HUES48 (cell line): ENCODE measurements at regions not wholly inside any gene's neighbourhood (a gene's known extent, or its start where the extent isn't known, plus 50 kb on each side); places are given as distances from the start of the nearest gene placed in this dataset.

Experiments
- H3K27ac ChIP-seq: one replicate; pipeline ENCODE4 v1.7.0; 2013; ENCODE audit warnings: low read depth, low read length, inconsistent platforms
- H3K27me3 ChIP-seq: 2 replicates; pipeline ENCODE4 v1.6.1; 2013; ENCODE audit warnings: mild to moderate bottlenecking, low read length; ENCODE audit not compliant: control insufficient read depth, insufficient read depth
- H3K36me3 ChIP-seq: 2 replicates; pipeline ENCODE4 v1.6.1; 2013; ENCODE audit warnings: low read length; ENCODE audit not compliant: control insufficient read depth, insufficient read depth
- H3K4me1 ChIP-seq: 2 replicates; pipeline ENCODE4 v1.6.1; 2013; ENCODE audit warnings: mild to moderate bottlenecking, low read length; ENCODE audit not compliant: control insufficient read depth, insufficient read depth
- H3K4me3 ChIP-seq: 2 replicates; pipeline ENCODE4 v1.5.1; 2013; ENCODE audit warnings: mild to moderate bottlenecking, low read depth, low read length
- H3K9ac ChIP-seq: 2 replicates; pipeline ENCODE4 v1.6.1; 2013; ENCODE audit warnings: mild to moderate bottlenecking, low read depth, low read length, moderate library complexity
- H3K9me3 ChIP-seq: 2 replicates; pipeline ENCODE4 v1.6.1; 2013; ENCODE audit warnings: low read length; ENCODE audit not compliant: control insufficient read depth, insufficient read depth

DNA sequence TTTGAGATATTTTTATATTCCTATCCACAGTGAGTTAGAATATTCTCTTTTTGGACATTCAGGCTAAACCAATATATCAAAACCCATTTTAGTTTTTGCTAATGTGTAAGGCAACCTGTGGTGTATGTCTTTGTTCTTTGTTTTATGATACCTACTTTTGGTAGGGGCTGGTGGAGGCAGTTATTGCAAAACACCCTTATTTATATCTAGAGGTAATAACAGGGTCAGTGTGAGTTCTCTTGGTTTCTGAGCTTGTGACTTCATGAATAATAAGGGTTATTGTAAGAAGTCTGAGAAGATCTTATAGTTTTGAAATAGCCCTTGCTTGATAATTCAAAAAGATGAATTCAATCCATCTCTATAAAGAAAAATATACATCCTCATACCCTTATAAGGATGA is 235.1 kb upstream of the LRIG3 start:
- Histone ChIP-seq H3K4me1 (peaks cover 10% of the 10 kb centered on the region; the same call in 1 of the 2 replicates), H3K36me3 (no peaks in the 10 kb centered on the region), H3K27ac (no peak overlapping the region), H3K9me3 (no peaks in the 10 kb centered on the region), H3K4me3 (no peak overlapping the region), H3K27me3 (no peaks in the 10 kb centered on the region), H3K9ac (no peak overlapping the region)

DNA sequence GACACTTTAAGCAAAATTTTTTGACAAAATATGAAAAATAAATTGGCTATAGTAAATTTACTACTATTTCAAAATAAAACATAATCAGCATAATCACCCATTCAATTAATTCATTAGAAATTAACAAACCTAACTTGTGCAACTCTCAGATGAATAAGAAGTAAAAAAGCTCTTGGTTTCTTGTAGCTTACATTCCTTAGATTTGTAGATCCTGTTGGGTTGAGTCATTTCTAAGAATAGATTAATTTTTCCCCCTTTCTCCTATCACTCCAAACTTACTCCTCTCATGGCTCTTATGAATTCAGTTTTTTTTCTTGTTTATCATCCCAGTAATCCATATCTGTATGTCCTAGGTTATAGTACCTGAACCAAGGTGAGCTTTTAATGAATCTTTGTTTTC is 230.9 kb upstream of the LRIG3 start:
- Histone ChIP-seq H3K27ac (no peak overlapping the region), H3K9me3 (no peaks in the 10 kb centered on the region), H3K9ac (no peak overlapping the region), H3K36me3 (no peaks in the 10 kb centered on the region), H3K4me1 (no peaks in the 10 kb centered on the region), H3K27me3 (no peaks in the 10 kb centered on the region), H3K4me3 (no peak overlapping the region)

DNA sequence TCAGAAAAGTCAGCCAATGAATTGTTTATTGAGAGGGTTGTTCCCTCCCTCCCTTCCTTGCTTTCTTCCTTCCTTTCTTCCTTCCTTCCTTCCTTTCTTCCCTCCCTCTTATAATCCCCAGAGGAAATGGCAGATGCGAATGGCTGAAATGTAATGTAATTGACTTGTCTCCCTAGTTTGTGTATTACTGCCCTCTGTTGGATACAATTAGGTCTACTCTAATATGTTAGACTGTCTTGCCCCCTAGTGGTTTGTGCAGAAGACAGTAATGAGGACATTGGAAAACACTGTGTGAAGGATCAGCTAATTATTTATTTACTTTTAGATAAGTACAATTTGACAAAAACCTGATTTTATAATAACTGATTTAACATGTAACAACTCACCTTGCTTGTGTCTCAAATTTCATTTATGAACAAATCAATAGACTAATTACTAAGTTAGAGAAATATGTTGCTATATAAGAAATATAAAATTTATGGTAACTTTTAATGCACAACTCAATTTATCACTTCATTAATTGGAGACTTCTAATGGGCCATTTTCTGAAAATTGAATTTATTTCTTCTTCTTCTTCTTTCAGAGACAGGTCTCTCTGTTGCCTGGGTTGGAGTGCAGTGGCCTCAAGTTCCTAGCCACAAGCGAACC is 229.8 kb upstream of the LRIG3 start:
- no peak overlapping the region for H3K4me3 ChIP-seq
- H3K9me3 ChIP-seq, result no peaks in the 10 kb centered on the region
- no peaks in the 10 kb centered on the region for H3K4me1 ChIP-seq
- no peak overlapping the region for H3K27ac ChIP-seq
- H3K9ac ChIP-seq, result no peak overlapping the region
- H3K36me3 ChIP-seq, result no peaks in the 10 kb centered on the region
- no peaks in the 10 kb centered on the region for H3K27me3 ChIP-seq

DNA sequence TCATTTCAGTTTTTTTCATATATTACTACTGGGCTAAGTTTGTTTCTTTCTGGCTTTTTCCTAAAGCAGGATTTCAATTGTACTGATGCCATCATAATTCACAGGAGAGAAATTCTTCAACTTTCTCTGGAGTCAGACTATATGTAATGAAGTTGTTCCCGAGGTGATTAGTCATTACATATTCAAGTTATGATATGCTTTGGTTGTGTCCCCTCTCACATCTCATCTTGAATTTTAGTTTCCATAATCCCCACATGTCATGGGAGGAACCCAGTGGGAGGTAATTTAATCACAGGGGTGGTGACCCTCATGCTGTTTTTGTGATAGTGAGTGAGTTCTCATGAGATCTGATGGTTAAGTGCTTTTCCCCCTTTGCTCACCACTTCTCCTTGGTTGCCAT is 227.5 kb upstream of the LRIG3 start:
- Histone ChIP-seq H3K36me3 (no peaks in the 10 kb centered on the region), H3K9me3 (no peaks in the 10 kb centered on the region), H3K27ac (no peak overlapping the region), H3K9ac (no peak overlapping the region), H3K4me1 (no peaks in the 10 kb centered on the region), H3K27me3 (no peaks in the 10 kb centered on the region), H3K4me3 (no peak overlapping the region)

DNA sequence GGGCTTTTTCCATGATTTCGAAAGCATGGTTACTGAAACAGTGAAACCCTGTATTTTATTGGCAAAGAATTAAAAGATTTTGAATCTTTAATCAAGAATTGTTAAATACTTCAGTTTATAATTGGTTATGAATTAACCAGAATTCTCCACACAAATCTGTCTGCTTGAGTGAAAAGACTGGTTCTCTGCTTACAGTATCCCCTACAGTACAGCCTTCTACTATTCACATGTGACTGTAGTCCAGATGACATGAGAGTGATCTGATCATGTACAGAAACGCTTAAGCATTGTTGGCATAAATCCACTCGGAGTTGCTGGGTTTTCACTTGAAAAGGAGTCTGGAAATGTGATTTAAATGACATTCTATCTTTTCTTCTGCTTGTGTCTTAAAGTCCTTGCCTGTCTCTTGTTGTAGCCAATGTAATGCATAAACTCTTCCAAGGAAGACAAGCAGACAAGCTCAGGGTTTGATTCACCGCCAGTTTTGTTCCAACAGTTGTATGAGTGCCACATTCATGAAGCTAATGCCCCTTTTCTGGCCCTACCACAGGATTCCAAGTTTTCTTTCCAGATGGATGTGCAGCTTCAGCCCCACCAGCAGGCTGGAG is 222.0 kb upstream of the LRIG3 start:
- H3K36me3 ChIP-seq, result no peaks in the 10 kb centered on the region
- no peak overlapping the region for H3K4me3 ChIP-seq
- H3K4me1 ChIP-seq, result no peaks in the 10 kb centered on the region
- H3K9ac ChIP-seq, result no peak overlapping the region
- no peaks in the 10 kb centered on the region for H3K9me3 ChIP-seq
- no peak overlapping the region for H3K27ac ChIP-seq
- H3K27me3 ChIP-seq, result no peaks in the 10 kb centered on the region

DNA sequence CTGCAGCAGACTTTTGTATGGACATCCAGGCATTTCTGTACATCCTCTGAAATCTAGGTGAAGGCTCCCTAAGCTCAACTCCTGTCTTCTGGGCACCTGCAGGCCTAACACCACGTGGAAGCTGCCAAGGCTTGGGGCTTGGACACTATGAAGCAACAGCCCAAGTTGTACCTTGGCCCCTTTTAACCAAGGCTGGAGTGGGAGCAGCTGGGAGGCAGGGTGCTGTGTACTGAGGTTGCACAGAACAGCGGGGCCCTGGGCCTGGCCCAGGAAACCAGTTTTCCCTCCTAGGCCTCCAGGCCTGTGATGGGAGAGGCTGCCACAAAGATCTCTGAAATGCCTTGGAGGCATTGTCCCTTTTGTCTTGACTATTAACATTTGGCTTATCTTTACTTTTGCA is 214.4 kb upstream of the LRIG3 start:
- no peaks in the 10 kb centered on the region for H3K36me3 ChIP-seq
- H3K27ac ChIP-seq, result no peak overlapping the region
- no peak overlapping the region for H3K4me3 ChIP-seq
- no peak overlapping the region for H3K9ac ChIP-seq
- H3K27me3 ChIP-seq, result no peaks in the 10 kb centered on the region
- peaks cover 8% of the 10 kb centered on the region; the same call in 1 of the 2 replicates for H3K9me3 ChIP-seq
- peaks cover 8% of the 10 kb centered on the region for H3K4me1 ChIP-seq

DNA sequence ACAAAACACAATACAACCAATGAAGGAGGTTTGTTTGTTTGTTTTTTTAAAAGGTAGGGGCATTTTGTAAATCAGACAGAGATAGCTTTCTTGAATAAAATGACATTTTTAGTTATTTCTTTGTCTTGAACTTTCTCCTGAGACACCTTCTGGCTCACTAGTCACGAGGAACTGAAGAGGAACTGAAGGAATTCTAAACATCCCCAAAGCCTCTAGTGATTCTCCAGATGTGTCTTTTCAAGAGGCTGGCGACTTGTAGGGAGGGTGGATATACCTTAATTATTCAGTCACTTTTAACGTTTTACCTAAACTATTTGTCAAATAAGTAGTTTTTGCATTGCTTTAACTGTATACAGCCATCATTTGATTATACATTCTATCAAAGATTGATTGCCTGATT is 211.2 kb upstream of the LRIG3 start:
- Histone ChIP-seq H3K27me3 (no peaks in the 10 kb centered on the region), H3K4me1 (peaks cover 8% of the 10 kb centered on the region), H3K4me3 (no peak overlapping the region), H3K9me3 (peaks cover 8% of the 10 kb centered on the region; the same call in 1 of the 2 replicates), H3K27ac (no peak overlapping the region), H3K36me3 (no peaks in the 10 kb centered on the region), H3K9ac (no peak overlapping the region)

DNA sequence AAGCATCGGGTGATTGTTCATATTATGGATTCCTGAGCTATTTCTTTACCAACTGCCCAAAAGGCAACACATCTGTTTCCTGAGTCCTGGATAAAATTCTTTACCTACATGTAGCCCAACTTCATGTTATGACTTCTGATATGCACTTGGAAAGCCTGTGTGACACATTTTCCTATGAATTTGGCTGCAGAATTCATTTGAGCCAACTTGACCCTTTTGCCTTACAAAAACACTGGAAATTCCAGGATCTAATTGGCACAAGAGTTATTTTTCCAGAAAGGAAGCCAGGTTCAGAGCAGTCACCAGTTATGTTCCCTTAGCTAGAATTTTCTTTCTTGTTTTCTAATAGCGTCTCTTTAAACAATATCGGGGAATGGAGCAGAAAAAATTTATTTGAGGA is 202.5 kb upstream of the LRIG3 start:
- H3K27ac ChIP-seq, result no peak overlapping the region
- H3K9me3 ChIP-seq, result no peaks in the 10 kb centered on the region
- H3K9ac ChIP-seq, result no peak overlapping the region
- no peaks in the 10 kb centered on the region for H3K27me3 ChIP-seq
- no peak overlapping the region for H3K4me3 ChIP-seq
- H3K36me3 ChIP-seq, result no peaks in the 10 kb centered on the region
- no peaks in the 10 kb centered on the region for H3K4me1 ChIP-seq

DNA sequence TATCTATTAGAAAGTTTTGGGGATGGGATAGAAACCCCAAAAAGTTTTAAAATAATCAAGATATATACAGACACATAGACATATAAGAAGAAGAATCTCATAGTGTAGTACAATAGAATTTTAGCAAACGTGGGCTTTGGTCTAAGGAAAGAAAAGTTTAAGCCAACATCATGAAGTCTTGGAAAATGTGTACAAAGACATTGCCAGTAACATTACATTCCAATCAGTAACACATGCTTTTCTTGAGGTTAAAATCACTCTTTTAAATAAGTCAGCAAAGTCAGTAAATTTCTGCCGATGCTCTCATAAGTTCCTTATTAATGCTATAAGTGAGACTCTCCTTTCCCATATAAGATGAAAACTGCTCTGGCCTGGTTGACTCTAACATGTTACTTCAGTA is 201.1 kb upstream of the LRIG3 start:
- Histone ChIP-seq H3K36me3 (no peaks in the 10 kb centered on the region), H3K9ac (no peak overlapping the region), H3K9me3 (no peaks in the 10 kb centered on the region), H3K4me1 (no peaks in the 10 kb centered on the region), H3K4me3 (no peak overlapping the region), H3K27me3 (no peaks in the 10 kb centered on the region), H3K27ac (no peak overlapping the region)

DNA sequence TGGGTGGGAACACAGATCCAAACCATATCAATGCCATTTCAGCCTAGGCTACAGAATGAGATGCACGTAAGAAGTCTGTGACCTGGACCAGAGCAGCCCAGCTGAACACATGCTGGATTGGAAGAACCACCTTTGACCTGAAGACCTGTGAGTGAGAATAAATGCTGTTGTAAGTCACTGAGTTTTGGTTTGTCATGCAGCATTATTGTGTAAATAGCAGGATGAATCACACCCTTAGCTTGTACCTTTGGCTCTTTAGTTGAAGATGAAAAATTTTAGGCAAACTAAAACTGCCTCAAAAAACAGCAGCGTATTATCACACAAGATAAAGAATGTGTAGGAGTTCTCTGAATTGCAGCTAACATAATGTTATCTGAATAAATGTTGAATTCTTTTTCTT is 199.4 kb upstream of the LRIG3 start:
- H3K4me1 ChIP-seq, result no peaks in the 10 kb centered on the region
- H3K27me3 ChIP-seq, result no peaks in the 10 kb centered on the region
- no peak overlapping the region for H3K27ac ChIP-seq
- H3K9me3 ChIP-seq, result no peaks in the 10 kb centered on the region
- no peak overlapping the region for H3K4me3 ChIP-seq
- no peaks in the 10 kb centered on the region for H3K36me3 ChIP-seq
- no peak overlapping the region for H3K9ac ChIP-seq

DNA sequence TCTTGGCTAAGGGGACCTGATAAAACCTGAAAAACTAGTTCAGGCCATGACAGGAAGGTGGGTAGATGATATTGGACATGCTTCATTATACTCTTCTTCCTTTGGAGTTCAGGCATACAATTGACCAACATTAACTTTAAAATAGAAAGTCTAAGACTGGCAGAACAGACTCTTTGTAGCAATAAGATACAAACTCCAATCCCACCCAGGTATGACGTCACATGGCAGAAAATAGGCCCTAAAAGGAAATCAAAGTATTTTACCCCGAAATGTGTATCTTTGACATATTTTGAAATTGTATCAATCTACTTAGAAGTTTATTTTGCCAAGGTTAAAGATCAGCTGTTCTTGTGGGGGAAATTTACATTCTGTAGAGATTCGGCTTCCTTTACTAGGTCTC is 198.1 kb upstream of the LRIG3 start:
- H3K36me3 ChIP-seq, result no peaks in the 10 kb centered on the region
- no peaks in the 10 kb centered on the region for H3K4me1 ChIP-seq
- H3K9ac ChIP-seq, result no peak overlapping the region
- H3K27me3 ChIP-seq, result no peaks in the 10 kb centered on the region
- no peak overlapping the region for H3K4me3 ChIP-seq
- no peaks in the 10 kb centered on the region for H3K9me3 ChIP-seq
- no peak overlapping the region for H3K27ac ChIP-seq
